Superior temporal gyrus (tissue), 1 donor: ENCODE measurements at regions not wholly inside any gene's neighbourhood (a gene's known extent, or its start where the extent isn't known, plus 50 kb on each side); places are given as distances from the start of the nearest gene placed in this dataset.
A peak's percentile ranks its signal among the peaks of the same experiment; 100 is the strongest.

Experiments used
- DNase-seq: peaks from one replicate; pipeline ENCODE4 v3.0.0-alpha.2; 2016; ENCODE audit errors: extremely low spot score

DNA sequence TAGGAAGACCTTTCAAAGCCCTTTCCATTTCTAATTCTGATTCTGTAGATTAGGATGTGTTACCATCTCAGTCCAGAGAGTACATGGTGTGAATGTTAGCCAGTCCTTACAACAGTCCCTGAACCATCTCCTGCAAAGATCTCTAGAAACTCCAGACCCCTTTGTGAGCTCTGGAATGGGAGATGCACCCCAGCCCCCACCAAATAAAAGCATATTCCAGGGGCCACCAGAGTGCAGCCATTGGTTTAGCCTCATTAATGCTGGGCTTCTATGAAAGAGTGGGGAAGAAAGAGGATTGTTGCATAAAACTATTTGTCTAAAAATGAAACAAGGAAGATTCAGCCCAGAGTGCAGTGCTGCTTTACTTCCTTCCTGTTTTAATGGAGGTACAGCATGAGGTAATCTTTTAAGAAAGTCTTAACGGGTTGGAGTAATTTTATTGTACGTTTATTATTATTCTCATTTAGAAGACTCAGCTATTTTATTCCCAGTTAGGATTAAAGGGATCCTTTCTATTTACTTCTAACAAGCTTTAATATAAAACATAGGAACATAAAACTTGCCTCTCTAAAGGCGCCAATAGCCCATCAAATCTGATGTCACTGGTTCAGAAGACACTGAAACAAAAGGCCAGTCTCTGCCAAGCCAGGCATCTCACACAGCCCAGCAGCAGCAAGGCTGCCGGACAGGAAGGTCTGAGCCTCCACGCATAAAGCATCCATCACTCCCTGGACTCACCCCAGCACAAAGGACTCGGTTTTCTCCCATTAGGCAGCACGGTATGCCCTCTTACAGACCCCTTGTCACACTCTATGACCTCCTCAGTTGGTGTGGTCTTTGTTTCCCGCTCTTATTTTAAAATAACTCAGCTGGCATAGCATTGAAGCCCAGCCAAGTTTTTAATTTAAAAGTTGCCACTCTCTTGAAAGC is 203.9 kb upstream of the BLID start:
- peak; percentile 79 for DNase-seq

GRCh38 chr11:122319085-122319484 is 203.1 kb upstream of the BLID start:
- no peak for DNase-seq

DNA sequence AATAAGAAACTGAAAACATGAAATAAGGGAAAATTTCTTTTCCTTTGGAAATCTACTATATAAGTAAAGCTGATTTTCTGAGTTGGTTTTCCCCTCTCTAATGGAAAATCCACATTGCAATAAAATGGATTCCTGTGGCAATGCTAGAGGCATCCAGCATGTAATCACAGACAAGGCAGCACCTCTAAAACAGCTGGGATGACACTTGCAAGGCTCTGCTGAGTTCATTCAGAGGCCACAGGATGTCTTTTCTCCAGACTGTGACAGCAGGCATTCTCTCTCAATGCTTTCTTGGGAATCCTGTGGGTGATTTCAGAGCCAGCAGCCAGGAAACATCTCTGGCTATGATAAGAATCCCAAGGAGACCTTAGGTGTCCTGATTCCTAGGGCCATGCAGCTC is 201.3 kb upstream of the BLID start:
- no peak for DNase-seq

DNA sequence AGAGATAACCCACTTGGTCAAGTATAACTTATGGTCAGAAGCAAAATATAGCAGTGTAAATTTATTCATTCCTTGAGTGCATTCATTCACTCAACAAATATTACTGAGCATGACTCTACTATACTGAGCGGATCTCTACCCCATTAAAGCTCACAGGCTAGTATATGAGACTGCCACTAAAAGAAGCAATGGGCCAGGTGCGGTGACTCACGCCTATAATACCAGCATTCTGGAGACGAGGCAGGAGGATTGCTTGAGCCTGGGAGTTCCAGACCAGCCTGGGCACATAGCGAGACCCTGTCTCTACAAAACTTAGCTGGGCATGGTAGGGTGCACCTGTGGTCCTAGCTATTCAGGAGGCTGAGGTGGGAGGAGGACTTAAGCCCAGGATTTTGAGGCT is 197.6 kb upstream of the BLID start:
- no peak for DNase-seq

- peak; percentile 35 for DNase-seq
These were observed 195.3 kb upstream of the BLID start for GRCh38 chr11:122311216-122311755.

GRCh38 chr11:122310766-122311165 is 194.8 kb upstream of the BLID start:
- DNase-seq: peak; percentile 83

GRCh38 chr11:122309262-122309925 is 193.4 kb upstream of the BLID start:
- DNase-seq: peak; percentile 87

DNA sequence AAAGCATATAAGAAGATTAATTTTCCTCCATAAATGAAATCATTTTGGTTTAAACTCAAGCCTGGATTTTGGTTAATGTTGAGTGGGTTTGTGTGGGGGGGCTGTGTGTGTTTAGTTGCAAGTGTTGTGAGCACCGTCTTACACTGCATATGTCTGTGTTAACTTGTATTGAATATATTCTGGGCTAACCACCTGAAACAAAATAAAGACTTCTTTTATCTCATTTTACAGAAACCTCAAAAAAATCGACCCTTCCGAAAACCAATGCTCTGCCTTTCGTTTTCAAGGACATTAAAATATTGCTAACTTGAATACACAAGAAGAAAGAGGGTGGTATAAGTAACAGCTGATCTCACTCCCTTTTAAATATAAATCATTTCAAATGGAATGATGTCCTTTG is 192.2 kb upstream of the BLID start:
- peak; percentile 67 for DNase-seq

DNA sequence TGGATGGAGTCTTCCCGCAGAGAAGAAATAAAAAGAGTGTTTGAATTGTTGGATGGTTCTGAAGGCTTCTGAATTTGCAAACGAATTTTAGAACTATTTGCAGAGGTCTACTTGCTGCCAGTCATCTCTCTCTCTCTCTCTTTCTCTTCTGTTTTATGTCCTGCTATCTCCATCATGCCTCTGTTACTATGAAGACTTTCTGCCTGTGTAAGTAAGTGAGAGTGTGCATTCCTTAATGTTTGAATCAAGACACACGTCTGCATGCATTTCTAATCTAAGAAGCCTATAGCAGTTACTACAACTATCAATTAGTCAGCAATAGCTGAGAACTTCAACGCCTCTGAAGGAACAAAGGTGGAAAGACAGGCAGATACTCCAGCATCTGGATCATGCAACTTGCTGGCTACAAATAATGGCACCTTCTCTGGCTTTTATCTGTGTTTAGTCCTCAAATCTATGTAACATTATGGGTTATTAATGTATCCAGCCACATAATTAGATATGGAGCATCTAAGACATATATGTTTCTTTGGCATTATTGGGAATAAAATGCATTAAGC is 191.5 kb upstream of the BLID start:
- peak; percentile 81 for DNase-seq

GRCh38 chr11:122306831-122307391 is 190.9 kb upstream of the BLID start:
- peak; percentile 76 for DNase-seq

GRCh38 chr11:122305426-122306320 is 189.7 kb upstream of the BLID start:
- DNase-seq: peak; percentile 71

DNA sequence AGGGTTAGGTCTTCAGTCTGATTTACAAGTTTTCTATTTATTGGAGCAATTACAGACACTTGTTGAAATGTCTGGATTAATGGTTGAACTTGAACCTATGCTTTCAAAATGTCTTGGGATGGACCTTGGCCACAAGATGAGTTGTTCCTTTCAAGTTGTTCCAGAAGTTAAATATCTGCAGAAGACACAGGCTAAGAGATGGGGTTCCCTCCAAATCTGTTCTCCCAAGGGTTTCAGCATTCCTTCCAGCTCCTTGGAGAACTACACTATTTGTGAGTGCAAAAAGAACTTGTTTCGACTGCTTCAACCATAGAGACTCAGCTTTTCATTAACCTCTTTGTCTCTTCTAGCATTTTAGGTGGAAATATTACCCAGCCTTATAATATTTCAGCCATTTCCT is 189.0 kb upstream of the BLID start:
- no peak for DNase-seq

DNA sequence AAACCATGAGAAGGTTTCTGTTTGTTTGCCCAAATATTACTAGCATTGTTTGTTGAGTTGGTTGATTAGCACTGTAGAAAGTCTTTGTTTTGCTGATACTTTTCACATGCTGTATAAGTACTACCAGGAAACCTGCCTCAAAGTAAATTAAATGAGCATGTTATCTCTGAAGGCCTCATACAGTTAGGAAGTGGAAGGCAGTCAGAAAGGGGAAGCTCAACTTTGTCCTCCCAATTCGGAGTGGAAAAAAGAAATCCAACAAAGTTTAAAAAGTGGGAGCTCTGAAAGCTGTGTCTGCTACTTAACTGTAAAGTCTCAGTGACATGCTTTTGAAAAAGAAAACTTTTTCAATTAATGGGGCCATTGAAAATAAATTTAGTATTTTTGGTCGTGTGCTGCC is 188.3 kb upstream of the BLID start:
- peak; percentile 29 for DNase-seq

GRCh38 chr11:122294041-122294440 is 178.0 kb upstream of the BLID start:
- no peak for DNase-seq

DNA sequence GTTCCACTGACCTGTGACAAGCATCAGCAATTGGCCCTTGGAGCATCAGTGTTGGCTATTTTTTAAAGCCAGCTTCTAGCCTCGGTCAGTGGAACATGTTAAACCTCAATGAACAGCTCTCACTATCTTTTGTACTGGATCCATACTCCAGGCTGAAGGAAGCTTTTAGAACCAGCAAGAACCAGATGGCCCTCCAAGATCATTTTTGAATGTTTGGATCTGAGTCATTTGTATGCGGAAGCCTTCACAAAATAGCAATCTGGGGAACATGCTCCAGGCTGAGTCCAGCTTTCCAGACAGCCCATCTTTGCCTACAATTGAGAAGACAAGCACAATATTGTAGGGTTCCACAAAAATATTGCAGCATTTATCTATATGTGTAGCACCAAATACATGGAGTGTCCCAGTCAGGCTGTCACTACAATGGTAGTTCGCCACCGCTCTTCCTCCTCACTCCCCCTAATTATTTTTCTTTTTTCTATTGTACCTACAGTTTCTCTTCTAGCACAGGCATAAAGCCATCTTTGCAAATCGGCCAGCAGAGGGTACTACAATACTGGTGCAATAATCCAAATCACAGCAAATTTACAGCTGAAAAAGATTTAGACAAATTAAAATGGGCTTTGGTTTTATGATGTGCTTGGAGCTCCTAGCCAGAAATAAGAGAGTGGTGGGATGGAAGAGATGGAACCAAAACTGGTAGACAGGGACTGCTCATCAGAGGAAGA is 177.4 kb upstream of the BLID start:
- peak; percentile 70 for DNase-seq

DNA sequence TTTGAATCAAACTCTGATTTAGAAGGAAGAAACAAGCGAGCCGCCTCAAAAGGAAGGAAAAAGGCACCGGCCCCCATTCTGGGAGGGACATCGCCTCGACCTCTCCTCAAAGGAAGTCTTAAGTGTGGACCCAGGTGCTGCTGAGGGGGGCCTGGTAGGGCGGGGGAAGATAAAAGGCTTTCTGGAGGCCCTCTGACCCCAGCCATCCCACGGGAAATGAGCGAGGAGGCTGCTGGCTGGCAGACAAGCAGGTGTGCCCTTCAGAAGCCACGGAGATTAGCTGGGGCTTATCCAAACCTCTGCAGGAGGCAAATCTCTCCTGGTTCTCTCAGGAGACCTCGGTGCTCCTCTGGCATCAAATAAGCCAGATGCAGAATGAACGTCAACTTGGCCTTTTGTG is 171.4 kb upstream of the BLID start:
- DNase-seq: no peak

GRCh38 chr11:122285070-122285988 is 169.3 kb upstream of the BLID start:
- peak; percentile 44 for DNase-seq

- DNase-seq: no peak
These were observed 164.9 kb upstream of the BLID start for GRCh38 chr11:122280870-122281269.

- no peak for DNase-seq
These were observed 163.2 kb upstream of the BLID start for GRCh38 chr11:122279194-122279593.
